ENCODE measurements at regions not wholly inside any gene's neighbourhood (a gene's known extent, or its start where the extent isn't known, plus 50 kb on each side); places are given as distances from the start of the nearest gene placed in this dataset.
"Not testable (repeated sequence)": the region's sequence is repeated elsewhere in the genome, so short reads cannot be mapped to it uniquely, and the experiment has no call there.

DNA sequence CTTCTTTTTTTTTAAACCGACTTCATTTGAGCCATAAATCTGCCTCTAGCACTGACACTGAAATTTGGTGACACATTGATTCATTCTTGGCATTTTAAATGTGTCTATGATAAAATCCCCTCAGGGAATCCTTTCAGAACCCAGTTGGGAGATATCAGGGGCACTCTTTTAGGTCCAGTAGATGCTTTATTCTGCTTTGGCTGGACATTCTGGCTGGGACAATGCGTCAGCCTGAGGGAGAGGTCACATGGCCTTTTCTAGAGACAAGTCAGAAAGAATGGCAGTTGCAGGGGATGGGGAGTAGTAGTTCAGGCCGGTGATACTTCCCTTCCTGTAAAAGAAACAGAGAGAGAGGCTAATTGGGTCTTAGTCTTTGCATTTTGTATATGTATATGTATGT, 63.1 kb downstream of the TRIM43 start:
- DNase-seq: not testable (repeated sequence)

DNA sequence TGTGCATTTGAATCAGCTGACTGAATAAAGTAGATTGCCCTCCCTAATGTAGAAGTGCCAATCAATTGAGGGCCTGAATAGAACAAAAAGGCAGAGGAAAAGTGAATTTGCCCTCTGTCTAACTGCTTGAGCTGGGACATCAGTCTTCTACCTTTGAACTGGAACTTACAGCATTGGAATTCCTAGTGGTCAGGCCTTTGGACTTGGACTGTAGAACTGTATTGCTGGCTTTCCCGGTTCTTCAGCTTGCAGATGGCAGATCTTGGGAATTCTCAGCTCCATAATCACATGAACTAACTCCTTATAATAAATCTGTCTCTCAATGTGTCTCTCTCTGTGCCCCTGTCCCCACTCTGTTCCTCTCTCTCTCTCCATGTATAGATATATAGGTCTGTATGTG, 64.8 kb downstream of the TRIM43 start:
- not testable (repeated sequence) for DNase-seq

DNA sequence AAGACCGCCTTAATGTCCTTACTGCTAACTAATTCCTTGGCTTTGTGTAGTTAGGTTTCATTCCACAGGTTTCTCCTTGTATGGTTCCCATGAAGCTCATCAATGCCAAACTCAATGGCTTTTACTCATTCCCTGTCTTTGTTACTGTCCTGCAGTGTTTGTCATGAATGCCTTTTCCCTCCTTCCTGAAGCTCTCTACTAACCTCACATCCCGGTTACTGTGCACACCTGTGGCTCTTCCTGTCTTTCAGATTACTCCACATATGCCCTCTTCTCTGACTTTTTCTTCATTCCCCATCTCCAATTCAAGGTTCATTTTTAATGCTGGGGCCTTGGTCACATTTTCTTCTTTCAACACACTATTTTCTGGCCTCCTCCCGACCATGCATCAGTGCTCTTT, 66.1 kb downstream of the TRIM43 start:
- not testable (repeated sequence) for DNase-seq

GRCh38 chr2:95660766-95661562, 69.2 kb downstream of the TRIM43 start:
- DNase-seq: not testable (repeated sequence)

DNA sequence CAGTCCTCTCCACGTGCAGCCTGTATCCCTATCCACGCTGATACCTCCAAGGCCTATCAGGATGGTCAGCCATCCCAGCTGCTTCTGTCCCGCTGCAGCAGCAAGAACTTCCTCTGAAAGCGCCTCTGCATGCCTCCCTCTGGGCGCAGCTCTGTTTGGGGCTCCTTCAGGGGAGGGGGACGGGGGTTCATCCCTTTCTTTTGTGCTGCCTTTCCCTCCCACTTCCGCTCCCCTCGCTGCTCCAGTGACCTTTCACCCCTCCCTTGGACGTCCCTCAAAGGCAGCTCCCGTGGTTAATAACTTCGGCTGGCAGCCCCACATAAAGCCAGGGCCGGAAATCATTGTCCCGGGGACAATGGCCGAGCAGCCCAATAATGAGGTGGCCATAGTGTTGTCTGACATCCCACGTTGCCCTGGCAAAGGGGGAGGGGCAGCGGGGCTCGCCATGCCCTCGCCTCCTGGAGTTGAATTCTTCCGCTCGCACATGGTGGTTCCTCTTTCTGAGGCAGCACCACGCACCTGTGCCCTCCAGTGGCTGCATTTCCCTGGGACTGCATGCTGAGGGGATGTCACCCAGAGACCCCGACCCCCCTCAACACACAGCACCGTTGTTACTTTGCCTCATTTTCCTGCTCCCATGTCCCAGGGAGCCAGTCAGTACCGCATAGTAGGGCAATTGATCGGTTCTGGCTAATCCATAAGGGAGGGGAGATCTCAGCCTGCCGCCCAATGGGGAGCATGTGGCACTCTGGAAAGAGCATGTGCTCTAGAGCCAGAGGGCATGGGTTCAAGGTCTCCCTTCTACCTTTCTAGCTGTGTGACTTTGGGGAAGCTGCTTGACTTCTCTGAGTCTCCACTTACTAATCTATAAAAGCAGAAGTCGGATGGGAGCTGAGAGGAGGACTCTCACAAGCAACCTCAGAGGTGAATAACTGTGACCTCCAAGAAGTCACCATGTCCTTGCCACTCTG, 72.0 kb downstream of the TRIM43 start:
- DNase-seq: not testable (repeated sequence)

GRCh38 chr2:95666636-95667035, 74.8 kb downstream of the TRIM43 start:
- DNase-seq: not testable (repeated sequence)

DNA sequence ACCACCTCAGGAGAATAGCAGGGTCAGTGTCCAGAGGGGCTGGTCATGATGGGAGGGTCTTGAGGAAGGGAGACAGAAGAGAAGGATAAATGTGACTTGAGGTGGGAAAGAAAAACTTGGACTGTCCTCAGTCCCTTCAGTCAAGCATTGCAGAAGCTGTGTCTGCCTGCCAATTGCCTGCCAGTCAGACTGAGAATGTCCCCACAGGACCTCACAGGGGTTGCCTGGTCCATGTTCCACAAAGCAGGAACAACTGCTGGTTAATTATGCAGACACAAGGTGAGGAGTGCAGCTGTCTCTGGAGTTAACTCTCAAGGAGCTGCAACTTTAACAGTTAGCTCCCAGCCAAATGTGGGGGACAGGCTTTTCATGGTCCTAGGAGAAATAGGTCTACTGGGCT, 75.7 kb downstream of the TRIM43 start:
- no peak for DNase-seq

DNA sequence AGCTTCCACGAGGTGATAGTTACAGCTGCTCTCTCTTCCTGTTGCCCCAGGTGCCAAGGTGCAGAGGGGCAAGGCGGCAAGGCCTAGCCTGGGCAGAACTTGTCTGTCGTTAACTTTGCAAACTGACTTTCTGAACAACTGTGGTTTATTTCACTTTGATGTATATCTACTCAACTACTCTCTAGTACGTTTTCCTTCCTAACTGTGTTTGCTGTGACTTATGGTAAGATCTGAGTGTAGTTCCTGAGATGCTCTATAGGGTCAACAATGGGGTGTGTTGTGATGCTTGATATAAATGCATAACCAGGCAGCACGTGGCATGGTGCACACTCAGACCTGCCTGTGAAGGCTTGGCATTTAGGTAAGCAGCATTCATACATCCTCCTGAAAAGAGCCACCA, 77.1 kb downstream of the TRIM43 start:
- DNase-seq: not testable (repeated sequence)

DNA sequence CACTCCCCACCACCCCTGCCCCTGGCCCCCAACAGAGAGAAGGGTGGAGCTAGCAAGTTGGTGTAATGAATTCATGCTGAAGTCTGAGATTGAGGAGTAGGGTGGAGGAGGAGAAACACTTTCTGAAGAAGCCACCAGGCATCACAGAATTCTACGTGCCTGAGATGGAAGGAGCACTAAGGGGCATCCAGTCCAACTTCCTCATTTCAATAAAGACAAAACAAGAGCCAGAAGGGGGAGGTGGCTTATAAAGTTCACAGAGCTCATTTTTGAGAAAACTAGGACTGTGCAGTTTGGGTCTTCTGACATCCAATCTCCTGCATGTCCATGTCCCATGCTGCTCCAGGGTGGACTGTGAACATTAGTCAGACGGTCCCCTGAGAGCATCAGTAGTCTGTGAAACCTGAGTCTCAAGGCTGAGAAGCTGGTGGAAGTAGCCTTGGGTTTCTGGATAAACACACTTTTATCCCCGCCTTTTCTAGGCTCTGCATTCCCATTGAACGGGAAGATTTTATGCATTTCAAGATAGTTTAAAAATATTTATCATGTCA, 77.7 kb downstream of the TRIM43 start:
- DNase-seq: no peak

DNA sequence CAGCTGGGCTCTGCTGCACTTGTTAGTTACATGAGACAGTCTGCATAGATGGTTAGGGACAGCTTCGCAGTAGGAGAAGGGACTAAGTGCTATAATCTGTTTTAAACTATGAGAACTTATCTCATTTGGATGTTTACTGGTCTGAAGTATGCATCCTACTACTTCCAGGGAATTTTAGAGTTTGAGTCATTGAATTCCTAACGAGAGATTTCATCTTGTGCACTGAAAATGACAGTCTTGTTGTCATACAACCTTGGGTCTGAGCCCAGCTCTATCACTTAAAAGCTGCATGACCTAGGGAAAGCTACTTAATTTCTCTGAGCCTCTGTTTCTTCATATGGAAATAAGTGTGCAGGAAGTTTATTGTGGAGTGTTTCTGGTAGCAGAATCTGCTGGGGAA, 78.4 kb downstream of the TRIM43 start:
- DNase-seq: no peak

DNA sequence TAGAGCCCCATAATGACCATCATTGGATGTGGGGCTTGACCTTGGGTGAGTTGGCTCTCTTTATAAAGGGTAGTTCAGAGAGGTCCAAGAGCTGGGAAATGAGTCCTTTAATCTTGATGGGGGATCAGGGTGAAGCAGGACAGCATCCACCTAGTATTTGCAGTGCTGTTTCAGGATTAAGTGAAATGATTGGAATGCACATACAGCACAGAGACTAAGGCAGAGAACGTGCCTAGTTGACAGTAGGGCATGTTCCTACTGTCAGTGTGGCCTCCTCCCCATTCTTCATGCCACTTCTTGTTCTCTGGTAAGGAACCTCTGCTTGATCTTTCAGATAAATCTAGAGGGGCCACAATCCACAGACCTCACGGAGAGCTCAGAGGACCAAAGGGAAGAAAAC, 78.9 kb downstream of the TRIM43 start:
- no peak for DNase-seq

DNA sequence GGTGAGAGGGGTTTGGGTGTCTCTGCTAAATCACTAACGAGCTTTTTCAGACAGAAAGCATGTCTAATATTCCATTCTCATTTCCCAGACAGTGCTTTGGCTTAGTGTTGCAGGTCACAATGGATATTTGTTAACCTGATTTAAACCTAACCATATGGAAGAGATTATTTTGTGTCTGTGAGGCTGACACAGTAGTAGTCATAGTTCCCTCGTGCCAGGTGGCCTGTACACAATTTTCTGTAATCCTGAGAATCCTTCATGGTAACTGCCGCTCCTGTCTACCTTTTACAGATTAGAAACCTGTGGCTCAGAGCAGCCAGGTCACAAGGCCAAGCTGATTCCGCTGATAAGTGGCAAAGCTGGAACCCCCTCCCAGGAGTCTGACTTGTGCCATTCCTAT, 79.4 kb downstream of the TRIM43 start:
- not testable (repeated sequence) for DNase-seq

- DNase-seq: not testable (repeated sequence)
Measured at GRCh38 chr2:95671992-95672391, 80.2 kb downstream of the TRIM43 start.

DNA sequence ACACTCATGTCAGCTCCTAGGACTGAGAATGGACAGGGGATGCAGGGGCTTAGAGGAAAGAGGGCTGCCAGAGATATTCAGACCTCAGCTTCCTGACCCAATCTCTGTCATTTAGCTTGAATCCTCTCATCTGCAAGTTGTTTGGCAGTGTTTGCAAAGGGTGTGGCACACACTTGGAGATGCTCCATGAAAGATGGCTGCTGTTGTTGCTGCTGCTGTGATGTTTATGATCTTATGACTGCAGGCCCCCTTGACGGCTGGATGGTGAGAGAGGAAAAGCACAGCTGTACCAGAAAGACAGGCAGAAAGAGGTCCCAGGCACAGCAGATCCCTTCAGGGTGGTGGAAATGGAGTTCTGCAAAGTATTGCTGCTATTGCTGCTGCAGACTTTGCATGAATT, 80.7 kb downstream of the TRIM43 start:
- not testable (repeated sequence) for DNase-seq

DNA sequence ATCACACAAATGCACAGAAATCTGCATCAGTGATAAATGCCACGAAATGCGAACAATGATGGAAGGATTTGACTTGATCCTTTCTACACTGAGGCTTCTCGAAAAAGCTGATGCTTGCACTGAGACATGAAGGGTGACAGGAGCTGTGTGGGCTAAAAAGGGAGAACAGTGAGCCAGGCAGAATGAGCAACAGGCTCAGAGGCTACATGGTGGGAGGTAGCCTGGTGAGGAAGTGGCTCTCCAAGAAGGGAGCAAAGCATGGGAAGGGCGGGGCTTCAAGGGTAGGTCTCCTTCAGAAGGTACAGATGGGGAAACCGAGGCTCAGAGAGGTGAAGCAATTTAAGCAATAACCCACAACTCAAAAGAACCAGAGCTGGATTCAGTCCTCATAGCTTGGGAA, 82.4 kb downstream of the TRIM43 start:
- no peak for DNase-seq

- not testable (repeated sequence) for DNase-seq
Measured at GRCh38 chr2:95676573-95676972, 84.8 kb downstream of the TRIM43 start.

- DNase-seq: no peak
Measured at GRCh38 chr2:95677346-95677745, 85.5 kb downstream of the TRIM43 start.

DNA sequence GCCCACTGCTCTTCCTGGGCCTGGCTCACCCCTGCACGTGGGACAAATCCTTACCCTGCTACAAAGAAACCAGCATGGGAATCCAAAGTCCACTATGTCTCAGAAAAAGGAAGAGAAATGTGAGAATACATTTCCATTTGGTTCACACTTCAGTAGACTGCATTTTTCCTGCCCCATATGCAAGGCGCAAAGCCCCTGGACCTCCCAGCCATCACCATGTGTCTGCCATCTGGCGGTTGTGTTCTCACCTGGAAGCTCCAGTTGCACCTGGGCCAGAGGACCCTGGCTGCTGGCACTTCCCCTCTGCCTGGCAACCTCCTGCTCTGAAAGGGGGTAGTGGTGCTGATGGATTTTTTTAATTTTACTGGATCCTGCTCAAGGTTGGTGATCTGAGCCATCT, 86.0 kb downstream of the TRIM43 start:
- DNase-seq: not testable (repeated sequence)

DNA sequence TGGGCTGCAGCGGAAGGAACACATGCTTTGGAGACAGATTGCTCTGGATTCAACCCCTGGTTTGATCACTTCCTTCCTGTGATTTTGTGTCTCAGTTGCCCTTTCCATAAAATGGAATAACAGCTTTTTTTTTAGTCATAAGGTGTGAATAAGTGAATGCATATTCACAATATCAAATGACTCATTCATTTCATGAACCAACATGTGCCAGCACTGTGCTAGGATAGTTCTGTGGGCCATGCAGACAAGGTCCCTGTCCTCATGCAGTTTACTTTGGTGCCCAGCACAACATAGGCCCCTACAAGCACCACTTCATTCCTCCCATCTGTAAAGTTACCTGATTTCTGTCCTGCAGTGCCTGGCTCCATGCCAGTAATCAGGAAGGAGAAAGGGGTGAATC, 89.4 kb downstream of the TRIM43 start:
- not testable (repeated sequence) for DNase-seq

DNA sequence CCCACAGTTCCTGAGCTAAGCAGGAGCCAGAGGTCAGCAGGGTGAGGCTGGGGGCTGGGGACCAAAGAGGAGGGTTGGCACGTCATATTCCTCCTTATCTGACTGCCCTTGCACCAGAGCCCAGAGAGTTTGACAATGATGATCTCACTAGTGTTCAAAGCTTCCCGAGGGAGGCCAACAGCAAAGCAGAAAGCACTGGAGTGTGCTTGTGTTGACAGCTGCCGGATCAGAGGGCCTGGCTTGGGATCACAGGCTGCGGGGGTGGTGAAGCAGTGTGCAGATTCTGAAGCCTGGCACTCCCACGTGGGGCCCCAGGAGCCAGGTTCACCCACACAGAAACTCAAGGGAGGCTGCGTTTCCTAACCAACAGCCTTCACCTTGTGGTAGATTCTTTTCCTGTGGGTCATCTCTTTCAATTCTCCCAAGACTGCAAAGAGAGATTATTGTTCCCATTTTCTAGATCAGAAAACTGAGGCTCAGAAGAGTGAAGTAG, 89.8 kb downstream of the TRIM43 start:
- not testable (repeated sequence) for DNase-seq

GRCh38 chr2:95682889-95683517, 91.2 kb downstream of the TRIM43 start:
- not testable (repeated sequence) for DNase-seq

- no peak for DNase-seq
Measured at GRCh38 chr2:95685513-95685912, 93.7 kb downstream of the TRIM43 start.
